Stimulated activated CD8-positive, alpha-beta memory T cell treated with anti-CD3 and anti-CD28 coated beads, Interleukin-4, amount 100 ng/mL, for 48 hours (primary cell): ENCODE measurements at regions not wholly inside any gene's neighbourhood (a gene's known extent, or its start where the extent isn't known, plus 50 kb on each side); places are given as distances from the start of the nearest gene placed in this dataset.

Source experiments
- DNase-seq: peaks from one replicate; pipeline ENCODE4 v3.0.0-alpha.2; 2020

DNA sequence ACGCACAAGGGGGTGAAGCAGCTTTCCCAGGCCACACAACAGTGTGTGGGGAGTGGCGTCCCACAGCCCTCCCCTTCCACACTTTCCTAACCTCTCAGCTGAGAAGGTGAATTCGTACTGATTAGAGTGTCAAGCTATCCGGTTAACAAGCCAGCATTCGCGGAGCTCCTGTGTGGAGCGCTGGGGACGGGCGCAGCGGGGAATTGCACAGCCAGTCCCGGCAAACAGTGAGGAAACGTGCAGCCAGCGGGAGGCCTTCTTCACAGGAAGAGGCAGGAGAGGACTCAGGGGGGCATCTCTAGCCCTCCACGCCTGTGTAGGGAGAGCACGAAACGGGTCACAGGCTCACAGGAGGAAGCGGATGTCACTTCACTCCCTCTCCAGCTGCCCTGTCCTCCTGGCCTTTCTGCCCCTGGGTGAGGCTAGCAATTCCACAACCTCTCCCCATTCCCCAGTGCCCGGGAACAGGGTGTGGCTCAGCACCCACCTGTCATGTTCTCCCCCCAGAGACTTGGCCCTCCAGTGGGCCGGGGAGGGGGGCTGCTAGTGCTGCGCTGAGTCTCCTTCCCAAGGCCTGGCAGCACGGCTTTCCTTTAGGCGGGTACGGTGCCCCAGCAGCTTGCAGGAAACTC is 117.3 kb downstream of the CPZ start:
- DNase-seq: no peak

DNA sequence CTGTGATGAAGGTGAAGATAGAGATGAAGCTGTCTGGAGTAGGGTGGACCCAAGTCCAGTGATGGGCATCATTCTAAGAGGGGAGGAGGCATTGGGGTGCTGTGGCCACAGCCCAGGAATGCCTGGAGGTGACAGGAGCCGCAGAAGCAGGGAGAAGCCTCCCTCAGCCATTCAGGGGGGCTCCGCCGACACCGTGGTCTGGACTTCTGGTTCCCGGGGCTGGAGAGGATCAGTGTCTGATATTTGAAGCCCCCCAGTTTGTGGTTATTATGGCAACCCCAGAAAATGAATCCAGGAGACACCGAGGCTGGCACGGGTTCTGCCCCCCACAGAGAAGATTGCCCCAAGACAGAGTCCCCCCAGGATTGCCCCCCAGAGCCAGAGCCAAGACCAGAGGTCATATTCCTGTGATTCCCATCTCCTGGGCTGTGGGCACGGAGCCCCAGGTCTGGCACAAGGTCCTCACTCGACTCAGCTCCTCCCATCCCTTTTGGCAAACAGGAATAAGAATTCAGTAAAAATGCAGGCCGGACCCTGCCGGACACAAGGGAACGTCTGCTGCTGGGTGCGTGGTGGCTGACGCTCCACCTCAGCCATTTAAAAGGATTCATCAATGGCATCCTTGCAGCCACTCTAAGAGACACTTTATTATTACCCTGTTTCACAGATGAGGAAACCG is 116.6 kb downstream of the CPZ start:
- no peak for DNase-seq

DNA sequence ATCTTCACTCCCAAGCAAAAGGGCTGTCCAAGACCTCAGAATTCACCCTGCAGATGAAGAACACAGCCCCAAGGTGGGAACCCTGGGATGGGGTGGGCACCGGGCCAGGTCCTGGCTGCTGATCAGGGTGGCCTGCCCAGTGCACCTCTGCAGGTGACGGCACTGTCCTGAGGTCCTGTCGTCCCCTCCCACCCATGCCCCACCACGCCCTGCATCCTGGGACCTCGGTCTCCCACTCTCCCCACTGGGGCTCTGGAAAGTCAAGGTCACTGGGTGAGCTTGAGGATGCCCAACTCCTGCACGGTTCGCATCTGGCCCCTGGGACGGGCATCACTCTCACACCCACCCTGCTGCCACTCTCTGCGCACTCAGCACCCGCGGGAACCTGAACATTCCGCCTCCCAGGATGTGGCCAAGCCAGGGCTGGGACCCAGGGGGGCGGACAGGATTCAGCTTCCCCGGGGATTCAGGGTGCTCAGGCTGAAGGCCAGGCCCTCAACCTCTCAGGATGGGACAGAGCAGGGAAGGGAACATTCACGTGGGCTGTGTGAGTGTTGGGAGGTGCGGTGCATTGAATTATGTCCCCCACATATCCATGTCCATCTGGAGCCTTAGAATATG is 115.9 kb downstream of the CPZ start:
- no peak for DNase-seq

DNA sequence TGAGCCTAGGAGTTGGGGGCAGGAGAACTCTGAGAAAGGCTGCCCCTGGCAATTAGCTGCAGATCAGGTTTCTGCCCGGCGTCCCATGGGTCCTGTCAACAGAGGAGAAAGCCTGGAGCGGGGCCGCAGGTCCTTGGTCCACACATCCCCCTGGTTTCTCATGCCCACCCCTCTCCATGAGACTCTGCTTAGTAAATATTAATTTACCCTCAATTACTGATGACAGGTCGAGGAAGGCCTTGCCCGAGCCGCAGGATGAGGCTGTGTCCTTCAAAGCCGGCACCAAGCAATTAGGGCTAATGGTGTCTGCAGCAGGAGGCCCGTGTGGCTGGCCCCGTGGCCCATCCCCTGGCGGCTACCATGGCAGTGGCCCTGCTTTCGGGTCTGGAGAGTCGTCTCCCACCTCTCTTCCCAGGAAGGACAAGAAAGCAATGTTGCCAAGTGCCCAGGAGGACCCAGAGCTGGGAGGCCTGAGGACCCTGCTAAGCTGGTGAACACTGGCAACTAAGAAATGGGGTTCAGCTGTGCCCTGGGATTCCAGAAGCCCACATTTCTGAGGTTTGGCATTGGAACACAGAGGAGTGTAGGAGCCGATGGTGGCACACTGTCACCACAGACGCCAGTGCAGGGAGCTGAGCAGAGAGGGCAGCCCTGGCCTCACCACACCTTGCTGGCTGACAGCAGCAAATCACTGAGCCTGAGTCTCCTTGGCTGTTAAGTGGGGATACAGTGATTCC is 114.6 kb downstream of the CPZ start:
- no peak for DNase-seq

DNA sequence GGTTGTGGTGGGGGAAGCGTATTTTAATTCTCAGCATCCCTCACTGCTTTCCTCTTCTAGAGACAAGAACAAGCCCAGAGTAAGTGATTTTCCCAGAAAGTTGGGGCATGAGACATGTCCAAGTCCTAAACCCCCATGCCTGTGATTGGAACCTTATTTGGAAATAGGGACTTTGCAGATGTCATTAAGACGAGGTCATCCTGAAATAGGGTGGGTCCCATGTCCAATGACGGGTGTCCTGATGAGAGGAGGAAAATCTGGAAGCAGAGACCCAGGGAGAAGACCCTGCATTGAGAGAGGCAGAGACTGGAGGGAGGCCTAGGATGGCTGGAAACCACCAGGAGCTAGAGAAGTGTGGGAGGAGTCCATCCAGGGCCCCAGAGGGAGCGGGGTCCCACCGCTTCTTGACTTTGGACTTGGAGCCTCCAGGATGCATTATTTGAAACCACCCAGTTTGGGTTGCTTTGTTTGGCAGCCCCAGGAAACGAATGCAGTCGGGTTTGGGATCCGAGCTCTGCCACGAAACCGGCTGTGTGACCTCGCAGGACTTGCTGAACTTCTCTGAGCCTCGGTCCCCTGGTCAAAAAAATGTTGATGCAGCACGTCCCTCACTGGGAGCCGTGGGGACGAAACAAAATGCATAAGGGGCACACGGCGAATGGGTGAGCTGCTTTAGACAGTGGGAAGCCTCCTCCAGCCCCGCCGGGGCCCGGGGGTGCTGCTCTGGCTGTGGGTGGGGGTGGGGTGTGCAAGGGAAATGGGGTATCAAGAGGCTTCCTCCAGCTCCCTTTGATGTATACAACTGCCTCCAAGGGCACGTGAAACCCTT is 113.9 kb downstream of the CPZ start:
- DNase-seq: no peak

DNA sequence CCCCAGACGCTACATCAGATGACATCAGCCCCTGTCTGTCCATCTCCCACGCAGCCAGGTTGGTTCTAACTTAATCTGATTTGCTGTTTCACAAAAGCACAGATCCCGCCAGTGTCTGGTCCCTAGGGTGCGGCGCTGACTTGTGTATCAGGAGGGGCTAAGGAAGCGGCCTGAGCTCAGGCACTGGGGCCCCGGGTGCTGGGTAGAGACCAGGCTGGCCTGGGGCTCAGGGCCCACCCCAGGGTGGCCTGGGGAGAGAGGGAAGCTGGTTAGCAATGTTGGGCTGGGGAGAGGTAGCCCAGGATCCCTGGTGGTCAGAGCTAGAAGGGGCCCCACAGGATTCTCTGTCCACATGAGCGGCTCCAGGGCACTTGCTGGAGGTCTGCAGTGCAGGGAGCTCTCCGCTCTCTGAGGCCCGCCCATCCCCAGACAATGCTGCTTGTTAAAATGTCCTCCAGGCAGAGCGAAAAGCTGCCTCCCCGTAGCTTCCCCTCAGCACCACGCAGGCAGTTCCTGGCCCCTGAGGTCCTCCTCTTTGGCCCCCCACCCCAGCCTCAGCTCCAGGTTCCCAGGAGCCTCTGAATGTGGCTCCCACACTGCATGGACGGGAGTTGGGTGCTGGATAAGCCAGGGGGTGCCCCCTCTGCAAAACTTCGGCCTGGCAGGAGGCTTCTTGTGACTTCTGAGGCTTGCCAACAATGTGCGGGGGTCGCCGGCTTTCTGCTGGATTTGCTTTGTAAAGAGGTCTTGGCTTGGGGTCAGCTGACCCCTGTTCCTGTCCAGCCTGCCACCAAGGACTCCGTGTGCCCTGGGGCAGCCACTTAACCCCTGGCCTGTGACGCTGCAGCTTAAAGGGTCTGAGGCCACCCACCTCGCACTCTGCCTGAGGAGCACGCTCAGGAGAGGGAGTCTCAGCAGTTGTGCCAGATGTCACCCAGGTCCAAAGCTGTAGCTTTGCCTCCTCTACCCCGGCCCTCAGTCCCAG is 112.9 kb downstream of the CPZ start:
- DNase-seq: no peak

DNA sequence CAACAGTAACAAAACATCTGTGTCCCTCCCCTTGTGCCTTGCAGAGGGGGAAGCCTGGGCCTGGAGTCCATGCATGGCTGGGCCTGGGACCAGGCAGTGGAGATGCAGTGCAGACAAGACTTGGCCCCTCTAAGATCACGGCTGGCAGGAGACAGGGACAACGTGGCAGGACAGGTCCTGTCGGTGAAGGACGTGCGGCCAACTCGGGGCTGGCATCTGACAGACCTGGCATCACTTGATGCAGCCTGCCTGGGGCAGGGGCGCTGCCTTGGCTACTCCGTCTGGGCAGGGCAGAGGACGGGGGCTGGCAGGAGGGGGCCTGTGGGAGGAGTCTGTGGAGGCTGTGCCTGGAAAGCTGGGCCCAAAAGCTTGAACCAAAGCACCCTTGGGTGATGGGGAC is 112.1 kb downstream of the CPZ start:
- no peak for DNase-seq

DNA sequence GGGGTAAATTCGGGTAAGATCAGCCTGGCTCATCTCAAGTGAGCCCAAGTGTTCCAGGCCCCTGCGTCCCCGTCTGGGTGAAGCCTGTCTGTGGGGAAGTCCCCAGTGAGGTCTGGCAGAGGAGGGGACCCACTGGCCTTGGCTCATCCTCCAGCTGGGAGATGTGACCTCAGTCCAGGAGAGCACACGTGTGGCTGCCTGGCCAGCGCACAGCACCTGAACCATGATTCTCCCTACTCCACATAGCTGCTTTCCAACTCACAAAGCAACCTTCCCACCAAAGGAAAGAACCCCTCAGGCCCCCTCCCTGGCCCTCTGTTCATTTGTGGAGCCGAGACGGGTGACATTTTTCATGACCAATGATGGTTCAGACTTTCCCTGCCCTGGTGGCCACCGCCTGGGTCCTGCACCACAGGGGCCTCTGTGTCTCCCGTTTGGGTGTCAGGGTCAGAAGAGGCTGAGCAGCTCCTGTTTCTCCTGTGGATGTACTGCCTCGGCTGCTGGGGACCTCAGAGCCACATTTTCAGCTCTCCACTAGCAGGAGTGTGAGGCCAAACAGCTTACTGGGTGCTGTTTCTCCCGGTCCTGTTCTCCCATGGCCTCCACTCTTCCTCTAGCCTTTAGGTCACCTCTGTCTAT is 111.4 kb downstream of the CPZ start:
- DNase-seq: no peak

DNA sequence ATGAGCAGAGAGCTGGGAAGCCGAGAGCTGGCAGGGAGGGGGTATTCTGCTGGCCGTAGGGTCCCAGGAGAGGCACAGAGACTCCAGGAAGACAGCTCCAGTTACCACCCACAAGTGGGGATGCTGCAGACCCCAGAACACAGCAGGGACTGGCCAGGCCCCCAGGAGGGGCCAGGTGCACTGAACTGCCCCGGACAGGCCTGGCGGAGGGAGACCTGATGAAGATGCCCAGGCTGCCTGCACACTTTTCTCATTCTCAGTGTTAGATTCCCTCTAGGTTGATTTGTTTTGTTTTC is 110.8 kb downstream of the CPZ start:
- DNase-seq: no peak

DNA sequence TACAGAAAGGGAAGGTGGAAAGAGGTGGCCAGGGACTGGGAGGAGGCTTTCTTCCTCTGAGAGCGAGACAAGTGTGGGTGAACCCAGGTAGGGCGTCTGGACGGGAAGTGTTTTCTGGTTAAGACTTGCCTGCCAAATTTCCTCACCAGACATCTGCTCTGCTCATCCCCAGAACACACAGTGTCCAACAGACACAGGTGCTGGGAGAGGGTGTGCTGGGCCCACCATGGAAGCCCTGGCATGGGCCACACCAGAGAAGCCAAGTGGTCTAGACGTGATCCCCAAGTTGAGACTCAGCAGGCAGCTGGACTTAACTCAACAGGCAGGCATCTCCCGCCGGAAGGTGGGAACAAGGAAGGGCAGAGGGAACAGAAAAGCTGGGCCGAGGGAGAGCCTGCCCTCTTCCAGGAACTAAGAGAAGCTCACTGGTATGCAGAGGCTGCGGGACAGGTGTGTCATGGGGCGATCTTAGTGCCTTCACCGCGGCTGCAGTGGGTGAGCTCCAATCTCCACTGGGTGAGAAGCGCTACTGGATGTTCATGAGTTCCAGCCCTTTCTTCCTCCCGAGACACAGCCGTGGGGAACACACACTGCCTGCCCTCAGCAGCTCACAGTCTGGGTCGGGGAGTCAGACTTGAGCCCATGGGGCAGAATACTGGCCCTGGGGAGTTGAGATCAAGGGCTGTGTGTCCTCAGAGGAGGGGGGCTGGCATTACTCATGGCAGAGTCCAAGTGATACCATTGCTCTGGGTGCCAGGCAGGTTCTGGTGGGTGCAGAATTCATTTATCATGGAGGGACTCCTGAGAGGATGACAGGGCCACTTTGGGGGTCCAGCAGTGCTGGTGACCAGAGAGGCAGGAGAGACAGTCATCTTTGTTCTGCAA is 110.2 kb downstream of the CPZ start:
- peak; percentile 15 for DNase-seq

DNA sequence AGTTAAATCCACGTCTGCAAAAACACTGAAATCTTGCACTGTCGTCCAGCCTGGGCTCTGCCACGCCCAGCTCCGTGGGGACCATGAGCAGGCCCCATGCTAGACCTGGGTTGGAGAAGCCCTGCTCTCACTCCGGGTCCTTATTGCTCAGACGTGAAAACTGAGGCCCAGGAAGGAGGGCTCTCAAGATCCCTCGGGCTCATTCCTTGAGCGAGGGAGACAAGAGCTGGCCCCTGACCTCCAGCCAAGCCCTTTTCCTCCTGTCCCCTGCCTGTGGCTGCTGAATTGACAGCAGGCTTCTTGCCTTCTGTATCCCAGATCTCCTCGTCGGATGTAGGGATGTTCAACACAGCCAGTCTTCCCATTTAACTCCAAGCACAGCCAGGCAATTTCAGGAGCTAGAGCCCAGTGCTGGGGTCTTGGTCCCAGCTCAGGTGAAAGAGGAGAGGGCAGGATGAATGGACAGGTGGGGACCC is 109.5 kb downstream of the CPZ start:
- DNase-seq: no peak

DNA sequence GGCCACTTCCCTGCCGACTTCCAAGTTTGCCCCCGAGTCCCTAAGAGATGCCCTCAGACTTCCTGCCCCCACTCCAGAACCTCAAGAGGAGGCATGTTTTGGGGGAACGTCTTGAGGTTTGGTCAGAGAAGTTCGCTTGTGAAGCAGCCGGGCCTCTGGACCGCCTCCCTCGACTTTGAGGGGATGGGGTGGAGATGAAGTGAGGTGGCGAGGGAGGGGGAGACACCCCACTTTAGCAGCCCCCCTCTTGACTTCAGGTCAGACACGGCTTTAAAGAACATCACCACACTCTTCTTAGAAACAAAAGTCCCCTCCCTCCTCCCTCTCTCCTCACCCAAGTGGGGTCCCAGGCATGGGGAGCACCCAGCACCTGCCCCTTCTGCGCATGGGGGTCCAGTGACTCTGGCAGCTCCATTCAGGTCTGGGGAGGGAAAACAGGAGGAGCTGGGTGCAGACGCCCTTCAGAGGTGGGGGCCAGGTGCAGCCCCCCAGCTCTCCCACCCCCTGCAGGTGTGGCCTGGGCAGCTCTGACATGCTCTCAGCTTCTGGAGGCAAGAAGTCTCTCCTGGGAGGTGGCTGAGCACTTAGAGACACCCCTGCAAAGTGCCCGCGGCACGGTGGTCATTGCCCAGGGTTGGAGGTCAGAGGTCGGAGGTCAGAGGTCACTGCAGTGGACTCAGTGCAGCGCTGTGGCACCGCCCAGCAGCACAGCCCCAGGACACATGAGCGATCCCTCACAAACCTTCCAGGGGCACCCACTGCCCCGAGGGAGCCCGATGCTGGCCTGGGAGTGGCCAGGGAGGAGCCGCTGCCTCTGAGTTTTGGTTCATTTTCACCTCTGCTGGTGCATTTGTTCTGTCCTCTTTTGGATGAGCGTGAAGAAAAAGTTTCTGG is 108.8 kb downstream of the CPZ start:
- DNase-seq: no peak

DNA sequence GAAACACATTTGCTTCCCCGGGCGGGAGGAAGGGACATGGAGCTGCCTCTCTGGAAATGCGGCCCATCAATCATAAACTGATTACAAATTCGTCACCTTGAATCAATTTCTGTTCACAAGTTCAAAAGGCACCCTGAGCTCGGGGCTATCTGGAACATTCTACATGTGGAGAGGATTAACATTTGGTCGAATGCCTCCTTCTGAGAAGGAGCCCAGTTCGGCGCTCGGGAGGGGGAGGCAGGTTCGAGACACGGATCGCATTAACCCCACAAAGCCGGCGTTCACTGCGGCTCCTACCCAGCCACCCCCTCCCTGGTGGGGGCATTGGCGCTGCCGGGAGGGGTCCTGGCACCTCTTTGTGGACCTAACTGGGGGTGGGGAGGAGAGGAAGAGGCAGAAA is 108.0 kb downstream of the CPZ start:
- DNase-seq: no peak

DNA sequence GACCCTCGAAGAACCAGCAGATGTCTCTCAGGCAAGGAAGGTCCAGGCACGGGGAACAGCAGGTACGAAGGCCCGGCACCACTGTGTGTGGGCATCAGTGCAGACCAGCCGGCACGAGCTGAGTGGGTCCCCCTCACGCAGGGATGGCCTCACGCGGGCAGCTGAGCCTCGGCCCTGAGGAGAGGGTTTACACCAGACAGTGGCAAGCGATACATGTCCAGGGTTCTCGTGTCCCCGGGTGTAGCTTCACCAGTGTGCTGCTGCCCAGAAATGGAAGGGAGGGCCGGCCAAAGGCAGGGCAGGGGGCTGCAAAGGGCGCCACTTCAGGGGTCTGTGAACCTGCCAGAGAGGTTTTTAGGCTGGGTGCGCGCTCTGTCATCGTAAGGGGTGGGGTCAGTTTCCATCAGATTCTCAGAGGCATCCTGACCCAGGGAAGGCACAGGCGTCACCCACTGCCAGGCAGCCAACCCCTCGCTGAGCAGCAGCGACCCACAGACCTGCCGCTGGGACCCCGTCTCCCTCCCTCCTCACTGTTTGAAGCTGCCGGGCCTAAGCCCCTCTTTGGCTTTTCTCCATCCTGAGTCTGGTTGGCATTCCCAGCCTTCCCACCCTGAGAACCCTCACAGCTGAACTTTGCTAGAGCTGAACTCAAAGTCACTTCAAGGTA is 107.0 kb downstream of the CPZ start:
- no peak for DNase-seq

DNA sequence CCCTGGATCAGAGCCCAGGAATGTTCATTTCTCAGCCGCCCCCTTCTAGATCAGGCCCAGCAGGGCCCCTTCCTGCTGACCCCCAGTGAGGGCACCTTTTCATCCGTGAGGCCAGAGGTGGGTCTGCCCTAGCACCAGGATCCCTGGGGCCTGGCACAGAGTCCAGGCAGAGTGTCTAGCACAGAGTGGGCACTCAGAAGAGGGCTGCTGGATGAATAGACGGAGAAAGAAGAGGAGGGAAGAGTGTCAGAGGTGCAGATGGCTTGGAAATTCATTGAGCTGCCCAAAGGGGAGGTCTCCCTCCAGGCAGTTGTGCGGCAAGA is 106.5 kb downstream of the CPZ start:
- DNase-seq: no peak

DNA sequence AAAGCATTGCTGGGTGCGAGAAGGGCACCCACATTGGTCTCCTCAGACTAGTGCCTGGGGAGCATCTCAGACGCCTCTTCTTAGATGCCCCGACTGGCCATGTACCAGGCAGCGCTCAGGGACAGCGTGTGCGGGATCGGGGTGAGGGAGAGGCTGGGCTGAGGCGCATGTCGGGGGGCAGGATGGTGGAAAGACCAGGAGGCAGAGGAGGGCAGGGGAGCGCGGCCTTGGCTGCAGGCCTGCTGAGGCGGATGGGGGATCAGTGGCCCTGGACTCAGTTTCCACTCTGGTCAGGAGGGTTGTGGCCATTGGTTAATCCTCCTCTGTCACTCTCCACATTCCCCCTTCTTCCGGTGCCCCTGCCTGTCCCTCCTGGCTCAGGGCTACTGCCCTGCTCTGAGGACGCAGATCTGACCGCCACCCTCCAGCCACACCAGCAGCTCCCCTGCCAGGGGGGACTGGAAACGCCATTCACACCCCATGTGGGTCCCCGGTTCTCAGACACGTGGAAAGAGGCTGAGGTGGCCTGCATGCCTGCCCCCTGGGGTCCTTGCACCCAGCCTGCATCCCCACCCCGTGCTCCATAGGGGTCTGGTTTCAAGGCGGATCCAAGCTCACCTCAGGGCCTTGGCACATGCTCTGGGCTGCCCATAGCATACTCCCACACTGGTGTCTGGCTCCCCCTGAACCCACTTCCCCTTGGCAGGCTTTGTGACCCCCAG is 105.9 kb downstream of the CPZ start:
- no peak for DNase-seq

DNA sequence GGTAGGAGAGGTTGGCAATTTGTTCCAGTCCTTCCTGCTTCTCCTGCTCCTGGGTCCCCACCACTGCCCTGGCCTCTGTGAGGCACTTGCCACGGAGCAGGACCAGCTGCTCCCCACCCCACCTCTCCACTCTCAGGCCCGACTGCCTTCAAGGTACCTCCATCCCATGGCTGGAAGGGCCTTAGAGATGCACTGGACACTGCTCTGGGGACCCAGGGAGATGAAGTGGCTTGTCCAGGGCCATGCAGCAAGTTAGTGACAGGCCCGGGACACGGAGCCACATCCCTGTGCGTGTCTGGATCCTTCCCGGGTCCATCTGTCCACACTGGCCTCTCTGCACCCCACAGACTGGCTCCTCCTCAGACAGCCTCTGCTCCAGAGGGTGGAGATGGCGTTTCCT is 105.3 kb downstream of the CPZ start:
- DNase-seq: no peak
